ENCODE measurements at regions not wholly inside any gene's neighbourhood (a gene's known extent, or its start where the extent isn't known, plus 50 kb on each side); places are given as distances from the start of the nearest gene placed in this dataset.

DNA sequence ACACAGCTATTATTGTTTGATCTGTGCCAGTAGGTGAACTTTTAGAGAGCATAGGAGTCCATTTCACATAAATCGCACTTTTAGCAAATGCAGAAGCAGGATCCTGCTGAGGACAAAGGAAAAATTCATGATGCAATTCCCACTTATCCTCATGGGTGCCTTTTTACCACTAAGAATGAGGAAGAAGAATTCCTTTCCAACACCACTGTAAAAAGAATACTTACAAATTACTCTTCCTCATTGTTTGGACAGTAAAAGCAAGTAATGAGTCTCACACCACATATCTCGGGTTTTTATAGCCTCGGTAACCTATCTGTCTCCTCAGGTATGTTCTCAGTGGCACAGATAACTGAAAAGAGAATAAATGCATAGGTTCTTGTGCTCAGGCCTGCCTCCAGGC, 238.5 kb downstream of the MTX2 start:
- no peak for DNase-seq

- no peak for DNase-seq
Measured at GRCh38 chr2:176508374-176508773, 239.1 kb downstream of the MTX2 start.

DNA sequence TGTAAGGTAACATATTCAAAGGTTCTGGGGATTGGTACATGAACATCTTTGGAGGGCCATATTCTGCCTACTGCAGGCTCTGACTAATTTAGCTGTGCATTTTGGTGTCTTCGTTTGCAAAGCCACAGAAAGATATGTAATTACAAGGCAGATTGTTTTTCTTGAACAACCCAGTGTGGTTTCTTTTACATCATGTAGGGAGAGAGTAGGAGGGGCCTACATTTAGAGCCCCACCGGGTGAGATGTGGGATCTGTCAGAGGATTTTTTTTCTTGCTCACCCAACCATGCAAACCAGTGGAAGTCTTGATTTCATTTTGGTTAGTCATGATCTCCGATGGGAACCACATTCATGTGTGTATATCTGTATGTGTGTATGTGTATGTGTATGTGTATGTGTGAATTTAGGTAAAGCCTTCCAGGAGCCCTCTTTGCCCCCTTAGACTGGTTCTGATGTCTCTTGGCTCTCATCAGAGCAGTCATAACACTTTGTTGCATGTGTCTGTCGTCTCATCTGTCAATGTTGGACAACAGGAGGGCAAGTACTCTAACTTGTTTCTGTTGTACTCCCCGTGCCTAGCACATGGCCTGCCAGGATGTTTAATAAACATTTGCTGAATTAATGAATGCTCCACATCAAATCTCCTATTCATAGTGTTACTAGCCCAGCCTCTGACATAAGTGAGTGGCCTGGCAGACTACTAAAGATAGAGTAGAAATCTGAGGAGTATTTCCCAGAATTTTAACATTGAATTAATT, 239.9 kb downstream of the MTX2 start:
- peak in 1 of 2 experiments; percentile 24 for DNase-seq

DNA sequence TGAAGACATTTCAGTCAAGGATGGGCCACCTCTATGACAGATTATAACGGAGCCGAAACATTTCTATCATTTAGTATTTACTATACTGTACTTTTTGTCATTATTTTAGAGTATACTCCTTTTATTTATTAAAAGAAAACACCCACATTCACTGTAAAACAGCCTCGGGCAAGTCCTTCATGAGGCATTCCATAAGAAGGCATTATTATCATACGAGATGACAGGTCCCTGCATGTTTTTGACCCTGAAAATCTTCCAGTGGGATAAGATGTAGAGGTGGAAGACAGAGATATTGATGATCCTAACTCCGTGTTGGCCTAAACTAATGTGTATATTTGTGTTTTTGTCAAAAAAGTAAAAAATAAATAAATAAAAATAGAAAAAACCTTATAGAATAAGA, 245.0 kb downstream of the MTX2 start:
- no peak for DNase-seq

DNA sequence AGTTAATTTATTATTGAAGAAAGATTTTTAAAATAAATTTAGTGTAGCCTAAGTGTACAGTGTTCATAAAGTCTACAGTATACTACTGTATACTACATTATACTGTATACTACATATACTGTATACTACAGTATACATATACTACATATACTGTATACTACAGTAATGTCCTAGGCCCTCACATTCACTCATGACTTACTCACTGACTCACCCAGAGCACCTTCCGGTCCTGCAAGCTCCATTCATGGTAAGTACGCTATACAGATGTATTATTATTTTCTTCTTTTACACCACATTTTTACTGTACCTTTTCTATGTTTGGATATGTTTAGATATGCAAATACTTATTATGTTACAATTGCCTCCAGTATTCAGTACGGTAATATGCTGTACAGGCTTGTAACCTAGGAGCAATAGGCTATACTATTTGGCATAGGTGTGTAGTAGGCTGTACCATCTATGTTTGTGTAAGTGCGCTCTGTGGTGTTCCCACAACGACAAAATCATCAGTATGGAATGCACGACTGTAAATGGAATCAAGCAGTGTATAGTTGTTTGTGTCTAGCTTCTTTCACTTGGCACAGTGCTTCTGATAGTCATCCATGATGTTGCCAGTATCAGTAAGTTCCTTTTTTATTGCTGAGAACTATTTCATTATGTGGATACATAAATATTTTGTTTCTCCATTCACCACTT, 245.7 kb downstream of the MTX2 start:
- DNase-seq, result no peak

GRCh38 chr2:176516051-176516602, 246.9 kb downstream of the MTX2 start:
- no peak for DNase-seq

- no peak for DNase-seq
Measured at GRCh38 chr2:176518823-176519222, 249.6 kb downstream of the MTX2 start.

DNA sequence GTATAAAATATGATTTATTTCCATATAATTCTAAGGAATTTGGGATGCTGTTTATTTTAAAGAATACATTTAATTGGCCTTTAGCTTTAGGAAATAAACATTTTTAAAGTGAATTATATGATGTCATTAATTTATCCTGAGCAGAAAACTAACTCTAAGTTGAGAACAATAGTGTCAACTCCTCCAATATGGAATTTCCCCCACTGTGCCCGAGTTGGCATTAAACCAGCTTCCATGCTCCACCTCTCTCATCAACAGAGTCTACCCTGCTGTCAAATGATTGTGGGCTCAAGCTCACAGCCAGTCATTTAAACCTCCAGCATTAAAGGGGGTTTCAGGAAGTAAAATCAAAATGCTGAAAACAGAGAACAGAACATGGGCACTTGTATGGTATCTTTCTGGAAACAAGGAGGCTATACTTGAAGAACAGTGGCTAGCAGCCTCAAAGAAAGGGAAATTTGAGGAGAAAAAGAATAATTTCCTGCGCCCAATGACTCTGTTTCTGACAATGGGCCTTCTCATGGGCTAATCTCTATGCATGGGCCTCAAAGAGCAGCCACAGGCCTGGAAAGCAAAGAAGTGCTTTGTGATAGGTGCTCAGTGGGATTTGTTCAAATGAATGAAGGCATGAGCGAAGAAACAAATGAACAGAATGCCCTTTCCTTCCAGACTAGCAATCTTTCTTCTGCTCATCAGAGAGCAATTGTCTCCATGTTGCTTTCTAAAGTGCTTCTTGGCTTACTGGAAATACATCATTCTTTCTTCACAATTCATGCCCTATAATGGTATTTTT, 252.8 kb downstream of the MTX2 start:
- no peak for DNase-seq

- DNase-seq, result no peak
Measured at GRCh38 chr2:176525086-176525485, 255.8 kb downstream of the MTX2 start.

DNA sequence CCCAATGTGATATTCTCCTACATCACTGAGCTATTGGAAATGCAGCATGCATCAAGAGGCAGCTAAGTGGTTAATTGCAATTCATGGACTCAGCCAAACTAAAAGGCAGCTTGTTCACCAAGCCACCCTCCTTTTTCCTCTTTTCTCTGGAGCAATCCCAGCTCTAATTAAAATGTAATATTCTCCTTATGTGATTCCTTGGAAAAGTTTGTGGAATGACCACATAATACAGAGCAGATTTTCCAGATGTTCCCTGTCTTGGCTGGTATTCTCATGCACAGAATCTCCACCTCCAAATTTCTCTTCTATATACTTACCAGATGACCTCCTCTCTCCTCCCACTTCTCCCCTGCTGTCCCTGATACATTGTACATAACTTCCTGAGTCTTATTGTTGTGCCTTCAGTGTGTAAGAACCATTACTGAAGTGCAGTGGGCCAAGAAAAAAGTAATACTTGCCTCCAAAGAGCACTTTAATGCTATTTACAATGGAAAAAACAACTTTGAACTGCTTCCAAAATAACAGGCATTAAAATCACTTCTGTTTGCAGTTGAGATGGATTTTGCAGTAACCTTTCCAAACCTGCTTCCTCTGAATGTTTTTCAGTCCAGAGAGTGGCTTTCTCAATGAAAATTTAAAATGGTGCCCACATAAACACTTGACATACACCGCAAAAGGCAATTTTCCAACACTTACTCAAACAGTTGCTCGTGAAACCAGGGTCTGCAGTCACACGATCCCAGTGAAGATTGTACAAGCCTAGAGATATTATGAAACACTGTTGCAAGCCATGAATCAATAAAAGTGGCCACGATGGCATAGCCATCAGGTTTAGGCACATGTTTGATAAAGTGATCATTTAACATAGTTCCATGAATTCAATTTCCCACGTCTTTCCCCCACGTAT, 258.0 kb downstream of the MTX2 start:
- DNase-seq, result no peak

DNA sequence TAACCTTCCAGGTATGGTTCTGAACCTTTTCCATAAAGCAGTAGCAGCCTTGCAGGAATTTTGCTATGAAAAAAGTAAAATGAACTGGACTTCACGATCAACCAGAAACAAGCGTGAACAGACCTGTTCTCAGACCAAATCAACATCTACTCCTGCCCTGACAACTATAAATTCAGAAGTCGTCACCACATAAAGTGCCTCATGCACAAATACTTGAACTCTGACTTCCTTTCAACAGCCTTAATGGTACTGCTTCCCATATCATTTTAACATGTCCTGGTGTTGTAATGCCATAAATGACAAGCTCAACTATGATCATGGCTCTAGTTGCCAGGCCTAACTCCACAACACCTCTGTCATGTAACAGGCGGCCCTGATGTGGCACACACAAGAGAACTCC, 262.4 kb downstream of the MTX2 start:
- DNase-seq, result no peak

- DNase-seq, result no peak
Measured at GRCh38 chr2:176533505-176534193, 264.4 kb downstream of the MTX2 start.

DNA sequence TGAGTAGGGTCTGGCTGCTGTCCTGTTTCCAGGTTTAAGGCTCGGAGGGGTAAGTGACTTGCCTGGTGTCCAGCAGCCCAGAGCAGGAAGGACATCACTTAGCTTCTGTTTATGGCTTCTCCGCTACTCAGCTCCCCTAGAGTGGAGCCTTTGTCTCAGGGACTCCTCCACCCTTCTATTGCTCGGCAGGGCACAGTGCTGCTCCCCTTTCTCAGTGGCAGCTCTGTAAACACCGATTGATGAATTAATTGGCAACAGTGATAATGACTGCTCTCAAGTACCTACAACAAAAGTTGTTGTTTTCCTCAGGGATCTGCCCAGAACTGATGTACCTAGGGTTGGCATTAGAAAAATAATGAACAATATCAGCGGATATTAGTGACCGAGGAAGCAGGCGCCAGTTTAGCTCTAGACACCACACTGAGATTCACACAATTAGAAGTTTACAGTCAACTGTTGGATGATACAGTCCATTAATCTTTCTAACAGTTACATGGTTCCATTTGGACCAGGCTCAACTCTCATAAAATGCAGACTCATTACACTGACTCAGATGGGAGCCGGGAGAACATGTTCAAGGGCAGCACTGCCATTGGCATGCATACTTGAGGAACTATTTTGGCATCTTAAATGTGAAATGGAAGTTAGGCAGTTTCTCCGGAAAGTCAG, 265.7 kb downstream of the MTX2 start:
- no peak for DNase-seq

DNA sequence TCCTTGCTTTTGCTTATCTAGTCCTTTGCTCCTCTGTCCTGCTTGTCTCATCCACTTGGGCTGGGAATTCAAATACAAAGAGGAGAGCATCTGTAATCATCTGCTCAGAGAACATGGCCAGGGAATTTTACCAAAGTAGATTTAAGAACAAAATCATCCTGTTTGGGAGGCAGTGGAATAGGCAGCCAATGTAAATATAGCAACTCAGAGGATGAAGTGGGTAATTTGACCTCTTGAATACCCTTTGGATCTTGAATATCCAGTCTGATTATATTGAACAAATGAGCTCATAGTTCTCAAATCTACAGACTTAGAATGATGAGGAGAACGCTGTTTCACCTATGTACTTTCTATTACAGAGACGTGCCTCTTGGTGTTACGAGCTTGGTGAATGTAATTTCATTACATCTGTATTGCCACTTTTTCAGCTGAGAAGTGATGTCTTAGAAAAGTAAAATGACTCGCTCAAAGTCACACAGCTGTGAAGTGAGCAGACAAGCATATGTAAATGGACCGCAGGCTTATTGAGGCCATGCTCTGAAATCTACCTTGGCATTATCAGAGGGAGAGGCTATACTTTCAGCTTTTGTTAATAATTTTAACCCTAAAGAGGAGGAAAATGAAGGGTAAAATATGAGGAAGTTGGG, 266.3 kb downstream of the MTX2 start:
- no peak for DNase-seq

GRCh38 chr2:176536439-176537133, 267.3 kb downstream of the MTX2 start:
- DNase-seq, result no peak

DNA sequence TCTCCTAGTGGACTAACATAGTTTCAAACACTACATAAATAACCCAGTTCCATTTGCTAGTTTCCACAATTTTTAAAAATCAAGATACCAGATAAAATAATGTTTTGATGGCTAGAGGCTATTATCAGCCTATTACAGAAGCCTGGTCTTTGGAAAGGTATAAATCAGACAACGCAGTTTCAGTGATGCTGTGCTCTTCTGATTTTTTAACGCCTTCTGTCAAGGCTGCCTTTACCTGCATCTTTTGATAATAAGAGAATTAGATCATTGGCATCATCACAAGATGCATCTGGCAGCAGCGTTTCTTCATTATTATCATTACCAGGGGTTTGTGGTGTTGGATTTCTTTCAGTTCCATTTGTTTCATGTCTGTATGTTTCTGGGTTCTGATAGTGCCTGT, 268.7 kb downstream of the MTX2 start:
- DNase-seq, result no peak

GRCh38 chr2:176540995-176541394, 271.8 kb downstream of the MTX2 start:
- DNase-seq, result no peak

DNA sequence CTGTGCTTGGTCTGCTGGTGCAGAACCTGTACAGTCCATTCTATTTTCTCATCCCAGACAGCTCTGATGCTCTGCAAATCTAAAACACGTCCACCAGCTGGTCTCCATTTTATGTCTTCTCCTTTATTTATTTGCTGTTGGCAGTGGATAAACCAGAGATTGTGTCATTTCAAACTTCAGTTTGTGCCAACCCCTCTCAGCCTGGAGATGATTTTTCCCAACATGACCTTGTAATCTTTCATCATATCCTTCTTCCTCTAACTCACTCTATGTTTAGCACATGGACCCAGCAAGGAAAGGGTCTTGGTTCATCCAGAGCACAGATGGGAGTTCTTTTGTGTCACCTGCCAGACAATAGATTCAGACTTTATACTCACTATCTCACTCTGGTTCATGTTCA, 273.2 kb downstream of the MTX2 start:
- DNase-seq, result no peak

DNA sequence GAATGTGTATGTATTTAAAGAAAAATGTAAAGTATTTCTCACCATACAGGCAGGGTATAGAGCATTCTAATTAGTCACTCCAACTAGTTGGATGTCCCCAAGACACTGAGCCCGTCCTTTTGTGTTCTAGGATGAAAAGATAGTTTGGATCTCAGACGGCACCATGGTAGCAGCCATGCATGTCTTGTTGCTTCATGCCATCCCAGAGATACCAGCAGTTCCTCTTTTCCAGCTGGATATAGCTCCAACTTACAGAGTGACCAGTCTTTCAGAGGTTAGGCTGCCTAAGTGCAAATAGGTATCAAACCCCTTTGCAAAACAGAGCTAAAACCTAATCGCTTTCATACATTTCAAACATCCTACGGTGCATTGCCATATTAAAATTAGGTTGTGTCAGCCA, 275.3 kb downstream of the MTX2 start:
- no peak for DNase-seq

Measured in NCI-H524 (cell line).